CD4-positive, alpha-beta T cell treated with Interleukin-21 for 1 hour (primary cell): ENCODE measurements at regions not wholly inside any gene's neighbourhood (a gene's known extent, or its start where the extent isn't known, plus 50 kb on each side); places are given as distances from the start of the nearest gene placed in this dataset.

Experiments
- DNase-seq: peaks from one replicate; pipeline ENCODE4 v3.0.0-alpha.2; 2020

GRCh38 chr7:387132-388022, 97.4 kb downstream of the FOXL3 start:
- no peak for DNase-seq

DNA sequence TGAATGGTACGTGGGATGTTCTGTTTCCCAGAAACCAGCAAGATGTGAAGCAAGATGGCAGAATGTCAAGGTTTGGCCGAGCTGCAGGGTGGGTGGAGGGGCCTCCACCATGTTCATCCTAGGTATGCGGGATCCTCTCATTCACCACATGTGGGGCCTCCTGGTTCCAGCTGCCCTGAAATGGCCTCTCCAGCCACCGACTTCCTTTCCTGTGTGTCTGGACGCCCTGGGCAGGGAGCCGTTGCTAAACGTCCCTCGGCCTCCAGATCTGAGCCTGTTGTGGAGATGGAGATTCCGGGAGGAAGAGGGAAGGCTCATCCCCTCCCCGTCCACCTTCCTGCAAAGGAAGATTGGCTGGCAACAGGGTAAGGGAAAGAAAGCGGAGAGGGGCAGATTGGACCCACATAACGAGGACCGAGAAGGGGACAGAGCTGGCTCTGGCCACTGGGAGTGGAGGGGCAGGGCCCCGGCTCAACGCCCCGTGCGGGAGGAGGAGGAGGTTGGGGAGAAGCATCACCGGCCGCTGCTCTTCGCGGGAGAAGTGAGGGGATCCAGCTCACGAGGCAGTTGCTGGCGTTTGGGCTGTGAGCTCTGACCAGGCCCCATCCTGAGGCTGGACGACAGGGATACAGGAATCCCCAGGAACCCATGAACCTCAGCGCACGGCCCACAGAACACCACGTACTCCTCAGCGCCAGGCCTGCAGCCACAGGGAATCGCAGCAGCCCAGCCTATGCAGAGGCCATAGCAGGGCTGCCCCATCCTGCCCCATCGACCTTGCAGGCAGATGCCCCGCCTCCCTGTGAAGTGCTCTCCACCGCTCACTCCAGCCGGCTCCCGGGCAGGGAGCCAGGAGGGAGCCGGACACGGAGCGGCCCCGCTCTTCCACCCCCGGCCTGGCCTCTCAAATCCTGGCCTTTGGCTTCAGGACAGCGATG, 98.3 kb downstream of the FOXL3 start:
- no peak for DNase-seq

GRCh38 chr7:388961-389701, 99.2 kb downstream of the FOXL3 start:
- DNase-seq: no peak

DNA sequence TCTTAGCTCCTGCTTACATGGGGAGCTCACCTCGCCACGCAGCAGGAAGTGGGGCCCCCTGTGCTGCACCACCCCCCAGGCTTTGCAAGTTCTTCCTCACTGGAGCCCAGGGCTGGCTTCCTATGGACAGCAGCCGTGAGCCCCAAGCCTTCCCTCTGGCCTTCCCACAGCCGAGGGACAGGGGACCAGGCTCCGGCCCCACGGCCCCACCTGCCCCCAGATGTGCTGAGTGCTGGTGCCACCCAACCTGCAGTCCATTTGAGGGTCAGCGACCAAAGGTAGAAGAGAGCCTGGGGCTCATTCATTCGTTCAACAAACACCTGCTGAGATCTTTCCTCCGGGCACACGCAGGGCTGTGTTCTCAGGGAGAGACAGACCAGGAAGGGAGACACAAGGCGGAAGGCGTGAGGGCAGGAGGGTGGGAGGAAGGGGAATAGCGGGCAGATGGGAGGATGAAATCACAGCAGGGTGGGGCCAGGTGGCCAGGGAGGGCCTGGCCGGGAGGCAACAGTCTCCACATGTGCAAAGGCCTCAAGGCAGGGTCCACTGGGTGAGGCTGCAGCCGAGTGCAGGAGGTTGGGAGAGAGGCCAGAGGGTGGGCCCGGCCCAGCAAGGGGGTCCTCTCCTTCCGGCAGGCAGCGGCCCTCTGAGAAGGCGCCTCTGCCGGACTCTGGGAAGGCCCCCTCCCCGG, 100.1 kb downstream of the FOXL3 start:
- DNase-seq: no peak

GRCh38 chr7:390761-391410, 100.9 kb downstream of the FOXL3 start:
- no peak for DNase-seq

- no peak for DNase-seq
These were observed 101.5 kb downstream of the FOXL3 start for GRCh38 chr7:391411-391951.

- no peak for DNase-seq
These were observed 102.1 kb downstream of the FOXL3 start for GRCh38 chr7:391961-392524.

DNA sequence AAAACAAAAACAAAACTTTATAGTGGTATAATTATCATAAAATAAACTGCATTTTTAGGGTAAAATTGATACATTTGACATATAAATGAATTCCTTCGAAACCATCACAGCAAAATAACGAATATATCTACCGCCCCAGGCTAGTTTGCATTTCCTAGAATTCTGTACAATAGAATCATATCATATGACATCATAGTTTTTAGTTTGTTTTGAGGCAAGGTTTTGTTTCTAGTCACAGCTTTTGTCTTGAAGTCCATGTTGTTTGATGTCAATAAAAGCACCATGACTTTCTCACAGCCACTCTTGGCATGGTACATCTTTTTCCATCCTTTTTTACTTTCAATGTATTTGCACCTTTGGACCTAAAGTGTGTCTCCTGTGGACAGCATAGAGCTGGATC, 102.9 kb downstream of the FOXL3 start:
- no peak for DNase-seq

DNA sequence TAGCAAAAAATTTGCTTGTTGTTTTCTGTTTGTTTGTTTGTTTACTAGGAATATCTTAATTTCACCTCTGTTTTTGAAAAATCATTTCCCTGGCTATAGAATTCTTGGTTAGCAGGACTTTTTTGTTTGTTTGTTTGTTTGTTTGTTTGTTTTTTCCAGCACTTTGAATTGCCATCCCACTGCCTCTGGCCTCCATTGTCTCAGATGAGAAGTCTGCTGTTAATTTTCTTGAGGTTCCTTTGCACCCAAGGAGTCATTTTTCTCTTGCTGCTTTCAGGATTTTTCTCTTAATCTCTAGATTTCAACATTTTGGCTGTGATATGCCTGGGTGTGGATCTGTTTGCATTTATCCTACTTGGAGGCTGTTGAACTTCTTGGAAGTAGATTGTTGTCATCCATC, 105.7 kb downstream of the FOXL3 start:
- no peak for DNase-seq

DNA sequence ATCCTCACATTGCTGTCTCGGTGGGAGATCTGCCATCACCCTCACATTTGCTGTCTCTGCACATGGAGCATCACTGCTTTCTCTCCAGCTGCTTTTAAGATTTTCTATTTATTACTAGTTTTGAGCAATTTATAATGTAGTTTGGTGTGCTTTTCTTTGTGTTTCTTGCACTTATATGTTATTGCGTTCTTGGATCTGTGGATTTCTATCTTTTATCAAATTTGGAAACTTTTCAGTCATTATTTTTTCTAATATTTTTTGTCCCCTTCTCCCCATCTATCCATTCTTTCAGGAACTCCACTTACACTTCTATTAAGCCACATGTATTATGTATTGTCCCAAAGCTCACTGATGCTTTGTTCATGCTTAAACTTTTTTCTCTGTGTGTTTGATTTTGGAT, 108.9 kb downstream of the FOXL3 start:
- DNase-seq: no peak

- no peak for DNase-seq
These were observed 111.0 kb downstream of the FOXL3 start for GRCh38 chr7:400901-401485.

DNA sequence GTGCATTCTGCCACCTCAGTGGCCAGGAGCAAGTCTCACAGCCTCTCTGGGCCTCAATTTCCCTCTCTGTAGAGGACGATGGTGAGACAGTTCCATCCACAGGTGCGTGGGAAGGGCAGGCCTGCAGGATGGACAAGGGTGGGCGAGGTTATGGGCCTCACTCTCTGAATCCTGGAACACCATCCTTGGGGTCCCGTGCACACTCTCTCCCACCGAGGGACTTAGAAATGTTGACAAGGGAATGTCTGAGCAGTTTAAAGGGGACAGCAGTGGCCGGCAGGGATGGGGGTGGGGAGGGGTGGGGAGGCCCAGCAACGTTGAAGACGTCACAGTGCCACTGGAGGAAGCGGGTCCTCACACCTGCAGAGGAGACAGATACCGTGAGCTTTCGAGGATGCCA, 111.5 kb downstream of the FOXL3 start:
- no peak for DNase-seq

DNA sequence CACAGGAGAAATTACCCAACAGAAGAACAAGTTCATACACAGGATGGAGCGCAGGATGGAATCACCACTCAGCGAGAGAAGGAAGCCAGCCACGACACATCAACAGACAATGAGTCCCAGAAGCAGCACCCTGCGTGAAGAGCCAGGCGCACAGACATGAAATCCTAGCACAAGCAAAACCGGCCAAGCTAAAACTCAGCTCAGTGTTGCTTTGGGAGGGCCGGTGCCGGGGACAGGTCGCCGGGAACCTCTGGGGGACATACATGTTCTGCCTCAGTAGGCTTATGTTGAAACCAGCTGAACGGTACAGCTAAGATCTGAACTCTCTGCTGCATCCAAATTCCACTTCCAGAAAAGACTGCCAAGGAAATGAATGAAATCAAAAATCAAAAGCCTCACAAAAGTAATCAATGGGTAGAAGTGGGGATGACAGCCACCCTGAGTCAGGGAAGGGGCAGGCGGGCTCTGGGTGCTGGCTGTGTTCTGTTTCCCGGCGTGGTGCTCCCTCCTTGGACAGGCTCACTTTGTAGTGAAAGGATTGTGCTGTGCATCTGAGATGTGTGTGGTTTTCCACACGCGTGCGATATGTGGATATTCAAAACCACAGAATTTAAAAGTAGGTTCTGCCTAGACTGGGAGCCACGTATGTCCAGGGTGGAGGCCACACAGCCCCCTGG, 114.7 kb downstream of the PDGFA start:
- no peak for DNase-seq

DNA sequence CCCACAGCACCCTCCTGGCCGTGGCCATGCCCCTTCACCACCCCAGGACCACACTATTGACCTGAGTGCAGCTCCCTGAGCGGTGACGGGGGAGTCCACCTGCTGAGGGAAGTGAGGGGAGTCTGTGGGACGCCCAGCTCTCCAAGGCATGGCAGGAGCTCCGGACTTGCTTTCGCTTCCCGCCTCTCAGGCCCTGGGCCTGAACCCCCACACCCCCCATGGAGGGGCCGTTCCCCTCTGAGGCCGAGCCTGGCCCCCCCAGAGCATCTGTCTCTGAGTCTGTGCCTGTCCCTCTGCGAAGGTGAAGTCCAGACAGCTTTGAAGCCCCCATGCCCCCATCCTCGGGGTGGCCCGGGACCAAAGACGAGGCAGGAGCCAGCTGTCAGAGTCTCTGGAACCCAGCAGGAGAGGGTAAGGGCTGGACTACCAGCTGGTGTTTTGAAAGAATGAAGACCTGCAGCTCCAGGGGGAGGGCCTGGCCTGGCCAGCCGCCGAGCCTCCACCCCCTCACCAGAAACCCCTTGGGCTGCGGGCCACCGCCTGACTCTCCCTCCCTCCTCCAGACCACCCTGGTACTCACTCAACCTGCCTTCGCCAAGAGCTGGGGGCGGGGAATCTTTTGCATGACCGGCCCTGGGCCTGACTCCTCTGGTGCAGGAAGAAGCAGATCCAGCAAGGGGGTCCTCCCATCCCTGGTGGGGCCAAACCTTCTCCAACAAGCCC, 114.0 kb downstream of the PDGFA start:
- DNase-seq: no peak

- DNase-seq: no peak
These were observed 111.7 kb downstream of the PDGFA start for GRCh38 chr7:407721-408539.

GRCh38 chr7:408751-409311, 110.8 kb downstream of the PDGFA start:
- DNase-seq: no peak

GRCh38 chr7:409339-410281, 110.0 kb downstream of the PDGFA start:
- no peak for DNase-seq
